GM12875 (cell line): ENCODE measurements at regions not wholly inside any gene's neighbourhood (a gene's known extent, or its start where the extent isn't known, plus 50 kb on each side); places are given as distances from the start of the nearest gene placed in this dataset.

Experiments used
- H3K4me3 ChIP-seq: one replicate; pipeline ENCODE4 v1.5.1; 2011; ENCODE audit warnings: low read depth, low read length, control low read depth
- TF ChIP-seq, protein P1 (sequence below): IDR thresholded peaks from 2 replicates; pipeline ENCODE4 v1.5.1; 2011; ENCODE audit warnings: low read depth, mild to moderate bottlenecking, control low read depth, inconsistent platforms, low read length, moderate library complexity, borderline replicate concordance; ENCODE audit not compliant: insufficient read depth

DNA sequence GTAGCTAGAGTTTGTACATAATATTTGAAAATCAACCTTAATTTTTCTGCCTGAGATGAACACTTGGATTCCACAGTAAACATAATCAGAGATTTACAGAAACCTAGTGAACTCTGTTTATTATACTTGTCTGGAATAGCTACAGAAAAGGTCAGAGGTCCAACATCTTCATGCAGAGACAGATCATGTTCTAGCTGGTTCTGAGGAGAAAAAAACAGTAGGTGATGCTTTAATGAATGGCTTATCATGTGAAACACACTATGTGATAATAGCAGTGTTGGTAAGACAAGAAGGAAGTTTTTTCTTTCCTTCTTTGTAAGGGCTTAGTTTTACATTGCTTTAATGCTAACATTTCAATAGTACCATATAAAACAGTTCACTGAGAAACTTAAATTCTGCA is 846.4 kb upstream of the ZEB2 start:
- no peak overlapping the region for H3K4me3 ChIP-seq
- TF ChIP-seq, protein P1, sequence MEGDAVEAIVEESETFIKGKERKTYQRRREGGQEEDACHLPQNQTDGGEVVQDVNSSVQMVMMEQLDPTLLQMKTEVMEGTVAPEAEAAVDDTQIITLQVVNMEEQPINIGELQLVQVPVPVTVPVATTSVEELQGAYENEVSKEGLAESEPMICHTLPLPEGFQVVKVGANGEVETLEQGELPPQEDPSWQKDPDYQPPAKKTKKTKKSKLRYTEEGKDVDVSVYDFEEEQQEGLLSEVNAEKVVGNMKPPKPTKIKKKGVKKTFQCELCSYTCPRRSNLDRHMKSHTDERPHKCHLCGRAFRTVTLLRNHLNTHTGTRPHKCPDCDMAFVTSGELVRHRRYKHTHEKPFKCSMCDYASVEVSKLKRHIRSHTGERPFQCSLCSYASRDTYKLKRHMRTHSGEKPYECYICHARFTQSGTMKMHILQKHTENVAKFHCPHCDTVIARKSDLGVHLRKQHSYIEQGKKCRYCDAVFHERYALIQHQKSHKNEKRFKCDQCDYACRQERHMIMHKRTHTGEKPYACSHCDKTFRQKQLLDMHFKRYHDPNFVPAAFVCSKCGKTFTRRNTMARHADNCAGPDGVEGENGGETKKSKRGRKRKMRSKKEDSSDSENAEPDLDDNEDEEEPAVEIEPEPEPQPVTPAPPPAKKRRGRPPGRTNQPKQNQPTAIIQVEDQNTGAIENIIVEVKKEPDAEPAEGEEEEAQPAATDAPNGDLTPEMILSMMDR, result no peak

DNA sequence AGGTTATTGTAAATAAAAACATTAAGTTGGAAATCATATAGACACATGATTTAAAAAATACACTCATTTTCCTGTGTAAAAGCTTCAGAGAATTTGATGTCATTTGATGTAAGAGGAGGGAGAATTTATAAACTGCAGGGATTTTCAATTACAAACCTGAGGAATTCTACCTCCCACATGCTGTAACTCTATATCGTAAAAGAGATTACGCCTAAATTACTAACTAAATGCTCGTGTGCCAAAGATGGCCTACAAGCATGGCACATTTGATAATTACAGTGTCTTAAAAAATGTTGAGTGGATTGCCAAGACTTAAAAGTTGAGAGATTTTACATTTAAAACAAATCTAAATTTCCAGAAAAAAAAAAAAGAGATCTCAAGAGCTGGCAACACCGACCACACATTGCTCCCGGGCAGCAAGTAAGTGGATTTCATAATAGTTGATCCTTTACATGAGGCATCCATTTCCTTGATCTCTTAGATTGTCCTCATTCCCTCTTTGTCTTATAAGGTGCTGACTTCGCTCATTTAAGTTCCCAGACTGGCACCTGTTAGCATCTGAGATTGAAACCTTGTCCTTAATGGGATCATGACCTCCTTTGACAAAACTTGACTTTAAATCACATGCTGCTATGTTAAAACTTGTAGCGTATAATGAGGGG is 840.3 kb upstream of the ZEB2 start:
- no peak overlapping the region for H3K4me3 ChIP-seq
- TF ChIP-seq, protein P1, result no peak

DNA sequence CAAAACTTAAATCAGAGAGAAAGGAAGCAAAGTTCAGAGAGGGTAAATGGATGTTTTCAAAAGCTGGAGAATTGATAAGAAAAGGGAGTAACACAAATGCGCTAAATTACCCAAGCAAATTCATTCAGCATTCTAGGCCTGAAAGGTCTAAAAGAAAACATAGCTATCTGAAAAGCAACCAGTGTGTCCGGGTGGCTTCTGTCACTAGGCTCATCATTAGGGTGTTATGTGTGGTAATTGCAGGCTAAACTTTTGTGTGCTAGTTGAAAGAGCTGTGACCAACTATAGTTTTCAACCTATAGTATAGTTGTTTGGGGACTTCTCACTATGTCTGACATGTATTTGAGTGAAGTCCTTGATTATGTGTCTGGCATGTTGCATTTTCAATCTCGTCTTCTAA is 839.6 kb upstream of the ZEB2 start:
- TF ChIP-seq, protein P1, result no peak
- no peak overlapping the region for H3K4me3 ChIP-seq

DNA sequence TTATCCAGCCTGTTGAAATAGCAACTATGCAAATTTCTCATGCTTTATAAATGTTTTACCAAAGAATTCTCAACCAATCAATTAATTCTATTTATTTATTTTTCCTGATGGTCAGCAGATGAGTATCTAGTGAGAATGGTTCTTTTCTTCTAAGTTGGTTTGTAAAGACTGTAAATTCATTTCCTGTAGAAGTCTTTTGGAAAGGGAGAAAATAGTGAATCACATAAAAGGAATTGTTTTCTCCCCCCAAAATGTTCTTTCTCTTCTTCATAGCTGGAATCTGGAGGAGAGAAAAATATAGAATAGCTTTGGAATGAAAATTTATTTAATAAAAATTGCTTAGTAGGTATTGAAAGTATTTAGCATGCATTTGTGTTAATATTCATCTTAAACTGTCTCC is 836.1 kb upstream of the ZEB2 start:
- H3K4me3 ChIP-seq, result no peak overlapping the region
- TF ChIP-seq, protein P1, result no peak

DNA sequence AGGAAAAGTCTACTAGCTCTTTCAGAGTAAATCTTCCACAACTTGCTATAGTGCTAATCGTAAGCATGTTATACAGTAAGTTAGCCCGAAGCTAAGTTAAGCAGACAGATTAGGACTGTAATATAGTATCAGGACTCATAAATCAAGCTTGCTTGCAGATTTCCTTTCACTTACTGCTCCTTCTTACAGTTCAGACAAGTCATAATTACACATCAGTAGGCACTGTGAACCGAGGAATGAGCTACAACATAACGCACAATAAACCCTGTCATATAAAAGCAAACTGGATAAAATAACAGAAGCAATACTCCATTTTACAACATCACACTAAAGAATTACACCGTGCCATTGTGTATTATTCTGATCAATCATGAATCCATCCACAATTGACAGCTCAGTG is 832.6 kb upstream of the ZEB2 start:
- TF ChIP-seq, protein P1, result no peak
- no peak overlapping the region for H3K4me3 ChIP-seq

DNA sequence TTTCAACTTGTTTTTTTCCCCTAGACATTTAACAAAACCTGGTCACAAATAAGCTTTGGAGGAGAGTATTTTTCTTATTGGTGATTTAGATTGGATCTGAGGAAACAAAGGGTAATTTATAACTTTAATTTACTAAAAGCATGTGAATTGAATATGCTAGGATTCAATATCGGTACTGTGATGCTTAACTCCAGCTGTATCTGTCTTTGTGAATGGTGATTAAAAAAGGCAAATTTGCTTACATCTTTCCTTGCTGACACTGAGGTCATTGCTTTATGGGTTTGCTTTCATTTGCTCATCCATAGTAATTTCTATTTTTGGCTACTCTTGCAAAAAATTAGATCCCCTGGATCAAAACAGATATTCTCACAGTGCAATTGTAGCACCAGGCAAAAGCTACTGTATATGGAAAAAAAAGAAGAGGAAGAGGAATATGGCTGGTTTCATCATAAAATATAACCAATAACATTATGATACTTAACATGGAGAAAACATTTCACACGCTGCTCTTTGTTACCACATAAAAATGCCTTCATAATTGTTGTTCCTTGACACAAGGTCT is 832.0 kb upstream of the ZEB2 start:
- TF ChIP-seq, protein P1, result no peak
- H3K4me3 ChIP-seq, result no peak overlapping the region

DNA sequence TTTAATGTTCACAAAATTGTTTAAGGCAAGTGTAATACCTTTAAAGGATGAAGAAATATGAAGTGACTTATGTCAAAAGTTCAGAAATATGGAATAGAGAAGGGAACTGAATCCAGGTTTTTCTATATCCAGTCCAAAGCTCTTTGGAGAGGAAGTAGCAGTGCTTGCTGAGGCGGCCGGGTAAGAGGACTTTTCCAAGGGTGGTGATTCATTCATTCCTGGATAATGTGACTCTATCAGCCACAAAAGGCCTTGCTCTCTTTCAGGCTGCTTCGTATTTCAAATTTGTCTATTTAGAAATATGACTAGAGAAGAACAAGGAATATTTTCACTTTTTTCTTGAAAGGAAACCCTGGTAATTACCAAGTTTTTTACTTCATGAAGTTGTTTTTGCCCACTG is 830.1 kb upstream of the ZEB2 start:
- no peak overlapping the region for H3K4me3 ChIP-seq
- TF ChIP-seq, protein P1, result no peak
